NCI-H2227 treated with DMSO at 0.1 percent for 48 hours (cell line): ENCODE measurements at regions not wholly inside any gene's neighbourhood (a gene's known extent, or its start where the extent isn't known, plus 50 kb on each side); places are given as distances from the start of the nearest gene placed in this dataset.

Experiments used
- DNase-seq: peaks from one replicate; lab custom pipeline; 2025; lab: John Stamatoyannopoulos, UW

GRCh38 chr2:239590276-239590675 is 189.5 kb upstream of the HDAC4 start:
- DNase-seq = no peak

- no peak for DNase-seq
These were observed 189.0 kb upstream of the HDAC4 start for GRCh38 chr2:239589833-239590232.

- no peak for DNase-seq
These were observed 188.5 kb upstream of the HDAC4 start for GRCh38 chr2:239589270-239589825.

- no peak for DNase-seq
These were observed 187.8 kb upstream of the HDAC4 start for GRCh38 chr2:239588451-239589269.

GRCh38 chr2:239587841-239588240 is 187.0 kb upstream of the HDAC4 start:
- DNase-seq = no peak

GRCh38 chr2:239587311-239587731 is 186.5 kb upstream of the HDAC4 start:
- DNase-seq = no peak

GRCh38 chr2:239586651-239587310 is 186.0 kb upstream of the HDAC4 start:
- DNase-seq = no peak

- no peak for DNase-seq
These were observed 184.6 kb upstream of the HDAC4 start for GRCh38 chr2:239585422-239585821.

- DNase-seq = no peak
These were observed 184.2 kb upstream of the HDAC4 start for GRCh38 chr2:239584986-239585385.

- DNase-seq = no peak
These were observed 183.3 kb upstream of the HDAC4 start for GRCh38 chr2:239583879-239584859.

GRCh38 chr2:239583171-239583878 is 182.5 kb upstream of the HDAC4 start:
- DNase-seq = no peak

- DNase-seq = no peak
These were observed 181.7 kb upstream of the HDAC4 start for GRCh38 chr2:239582476-239582875.

GRCh38 chr2:239581352-239581901 is 180.6 kb upstream of the HDAC4 start:
- no peak for DNase-seq

GRCh38 chr2:239580199-239580527 is 179.3 kb upstream of the HDAC4 start:
- DNase-seq = no peak

GRCh38 chr2:239579524-239580198 is 178.8 kb upstream of the HDAC4 start:
- DNase-seq = no peak

GRCh38 chr2:239579081-239579480 is 178.3 kb upstream of the HDAC4 start:
- DNase-seq = no peak

GRCh38 chr2:239578381-239578780 is 177.6 kb upstream of the HDAC4 start:
- DNase-seq = no peak

GRCh38 chr2:239577935-239578334 is 177.1 kb upstream of the HDAC4 start:
- no peak for DNase-seq

GRCh38 chr2:239576784-239577685 is 176.2 kb upstream of the HDAC4 start:
- no peak for DNase-seq
